NCI-H510A (cell line): ENCODE measurements at regions not wholly inside any gene's neighbourhood (a gene's known extent, or its start where the extent isn't known, plus 50 kb on each side); places are given as distances from the start of the nearest gene placed in this dataset.
"Not testable (repeated sequence)": the region's sequence is repeated elsewhere in the genome, so short reads cannot be mapped to it uniquely, and the experiment has no call there.

ENCODE experiments used
- DNase-seq: peaks from one replicate; lab custom pipeline; 2025; lab: John Stamatoyannopoulos, UW

- DNase-seq = no peak
These were observed 567.3 kb upstream of the ZNF385D start for GRCh38 chr3:22318325-22318724.

GRCh38 chr3:22319446-22319845, 568.4 kb upstream of the ZNF385D start:
- DNase-seq = no peak

DNA sequence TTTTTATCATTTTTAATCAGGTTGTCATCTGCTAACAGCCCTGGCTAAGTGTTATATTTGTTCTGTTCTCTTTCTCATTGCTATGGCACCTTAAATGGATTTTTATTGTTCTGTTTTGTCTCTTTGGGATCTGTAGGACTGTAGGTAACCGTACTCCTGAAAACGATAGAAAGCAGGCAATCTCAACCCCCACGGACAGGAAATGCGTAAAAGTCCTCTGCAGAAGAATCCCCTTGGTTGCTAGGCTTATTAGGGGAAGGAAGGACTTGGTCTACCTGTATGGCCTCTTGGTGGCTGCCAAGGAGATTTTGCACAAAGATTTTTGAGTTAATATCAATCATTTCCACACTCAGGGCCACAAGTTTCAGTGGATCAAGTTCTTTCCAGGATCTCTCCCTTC, 571.9 kb upstream of the ZNF385D start:
- no peak for DNase-seq

- no peak for DNase-seq
These were observed 575.3 kb upstream of the ZNF385D start for GRCh38 chr3:22326305-22326704.

DNA sequence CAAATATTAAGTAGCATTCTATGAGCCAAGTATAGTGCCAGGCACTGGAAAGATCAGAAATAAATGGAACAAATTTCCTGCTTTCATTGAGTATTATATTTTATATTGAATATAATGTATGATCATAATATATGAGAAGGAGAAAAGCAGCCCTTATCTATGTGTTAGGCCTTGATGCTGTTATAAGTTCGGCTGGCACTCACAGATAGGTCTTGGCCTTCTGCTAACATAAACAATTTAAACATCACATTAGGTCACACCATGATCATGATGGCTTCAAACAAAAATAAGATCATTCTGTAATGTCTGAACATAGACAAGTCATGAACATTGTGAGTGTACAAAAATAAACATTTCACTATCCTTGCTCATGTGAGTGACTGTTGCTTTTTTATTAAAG, 584.0 kb upstream of the ZNF385D start:
- DNase-seq = no peak

DNA sequence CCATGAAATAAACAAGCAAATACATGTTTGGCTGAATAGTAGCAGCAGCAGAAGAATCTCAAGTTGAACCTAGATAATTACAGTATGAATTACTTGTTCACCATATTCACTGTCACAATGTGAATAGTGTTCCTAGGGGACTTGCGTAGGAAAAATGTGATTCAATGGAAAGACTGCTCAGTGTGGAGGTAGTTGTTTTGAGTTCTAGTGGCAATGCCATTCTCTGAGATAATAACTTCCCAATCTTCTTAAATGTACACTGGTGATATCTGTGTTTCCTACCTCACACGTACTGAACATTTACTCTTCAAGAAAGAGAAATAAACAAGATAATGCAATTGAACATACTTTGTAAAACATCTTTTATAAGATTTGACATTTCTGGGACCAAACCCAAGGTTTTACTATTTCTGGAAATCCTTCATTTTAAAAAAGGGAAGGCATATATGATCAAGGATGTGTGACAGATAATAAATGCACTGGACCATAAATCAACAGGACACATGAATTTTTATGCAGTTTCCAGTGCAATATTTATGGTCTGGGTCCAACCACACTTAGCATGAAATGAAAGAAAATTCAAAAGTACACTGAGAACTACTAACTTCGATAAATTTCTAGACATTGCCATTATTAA, 598.3 kb upstream of the ZNF385D start:
- DNase-seq = no peak

DNA sequence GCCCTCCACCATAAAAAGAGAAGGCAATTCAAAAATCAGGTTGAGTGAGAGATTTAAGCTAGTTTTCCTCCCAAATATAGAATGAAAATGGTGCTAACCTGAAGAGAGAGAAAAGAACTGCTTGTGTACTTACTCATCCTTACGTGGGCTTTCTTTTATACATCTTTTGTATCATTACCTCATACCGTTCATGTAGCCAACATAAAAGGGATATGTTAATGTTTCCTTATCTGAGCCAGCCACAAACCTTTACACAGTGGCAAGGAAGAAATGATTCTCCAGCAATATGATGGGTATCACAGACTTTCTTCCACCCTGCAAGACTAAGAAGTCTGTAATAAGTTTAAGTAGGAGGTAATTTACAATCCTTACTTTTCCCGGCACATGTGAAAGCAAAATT, 600.8 kb upstream of the ZNF385D start:
- no peak for DNase-seq

- no peak for DNase-seq
These were observed 602.1 kb upstream of the ZNF385D start for GRCh38 chr3:22353126-22353525.

DNA sequence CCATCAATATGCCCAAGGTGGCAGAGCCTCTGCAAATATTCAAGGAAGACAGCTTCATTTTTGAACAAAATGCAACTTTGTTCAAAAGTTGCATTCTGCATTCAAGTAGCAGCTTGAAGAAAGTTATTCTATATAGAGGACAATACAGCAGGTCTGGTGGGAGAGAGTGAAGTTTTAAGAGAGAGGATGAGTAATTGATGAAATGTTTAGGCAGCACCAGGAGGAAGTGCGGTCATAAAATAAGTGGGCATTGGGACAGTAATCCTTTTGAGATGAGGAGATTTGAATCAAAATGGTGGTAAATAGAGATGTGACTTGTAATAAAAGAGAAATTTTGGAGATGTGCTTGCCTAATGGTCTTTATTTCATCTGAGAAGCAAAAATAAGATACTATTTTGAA, 607.3 kb upstream of the ZNF385D start:
- DNase-seq = no peak

- DNase-seq = no peak
These were observed 609.2 kb upstream of the ZNF385D start for GRCh38 chr3:22360164-22360563.

- DNase-seq = no peak
These were observed 610.0 kb upstream of the ZNF385D start for GRCh38 chr3:22360970-22361369.

- no peak for DNase-seq
These were observed 610.5 kb upstream of the ZNF385D start for GRCh38 chr3:22361521-22361920.

GRCh38 chr3:22364851-22365250, 613.8 kb upstream of the ZNF385D start:
- no peak for DNase-seq

DNA sequence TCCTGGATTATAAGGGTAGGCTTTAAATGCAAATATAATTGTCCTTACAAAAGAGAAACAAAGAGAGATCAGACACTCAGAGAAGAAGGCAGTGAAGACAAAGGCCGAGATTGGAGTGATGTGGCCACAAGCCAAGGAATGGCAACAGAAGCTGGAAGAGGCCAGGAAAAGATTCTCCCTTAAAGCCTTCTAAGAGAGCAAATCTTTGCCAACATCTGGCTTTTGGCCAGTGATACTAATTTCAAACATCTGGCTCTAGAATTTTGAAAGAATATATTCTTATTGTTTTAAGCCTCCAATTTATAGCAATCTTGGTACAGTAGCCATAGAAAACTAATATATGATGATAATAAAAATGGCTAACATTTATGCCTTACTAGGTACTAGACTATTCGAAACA, 615.8 kb upstream of the ZNF385D start:
- DNase-seq = no peak

DNA sequence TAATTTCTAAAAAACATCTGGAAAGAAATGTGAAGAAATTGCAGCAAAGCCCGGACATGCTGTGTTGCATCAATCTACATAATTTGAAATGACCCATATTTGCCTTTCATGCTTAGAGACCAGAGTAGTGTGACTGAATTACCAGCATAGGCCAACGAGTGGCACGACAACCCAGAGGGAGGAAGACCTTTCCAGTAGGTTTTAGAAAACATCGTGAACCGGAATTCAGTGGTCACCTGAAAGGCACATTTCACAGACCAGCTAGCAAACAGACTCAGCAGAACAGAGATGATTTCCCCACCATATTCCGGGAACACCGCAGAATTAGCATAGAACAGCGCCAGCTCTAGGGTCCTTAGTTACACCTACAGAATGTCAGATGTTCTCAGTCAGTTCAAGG, 620.0 kb upstream of the ZNF385D start:
- DNase-seq = no peak

- DNase-seq = no peak
These were observed 620.7 kb upstream of the ZNF385D start for GRCh38 chr3:22371607-22372291.

- DNase-seq = no peak
These were observed 621.5 kb upstream of the ZNF385D start for GRCh38 chr3:22372292-22373062.

- no peak for DNase-seq
These were observed 622.2 kb upstream of the ZNF385D start for GRCh38 chr3:22373182-22373581.

DNA sequence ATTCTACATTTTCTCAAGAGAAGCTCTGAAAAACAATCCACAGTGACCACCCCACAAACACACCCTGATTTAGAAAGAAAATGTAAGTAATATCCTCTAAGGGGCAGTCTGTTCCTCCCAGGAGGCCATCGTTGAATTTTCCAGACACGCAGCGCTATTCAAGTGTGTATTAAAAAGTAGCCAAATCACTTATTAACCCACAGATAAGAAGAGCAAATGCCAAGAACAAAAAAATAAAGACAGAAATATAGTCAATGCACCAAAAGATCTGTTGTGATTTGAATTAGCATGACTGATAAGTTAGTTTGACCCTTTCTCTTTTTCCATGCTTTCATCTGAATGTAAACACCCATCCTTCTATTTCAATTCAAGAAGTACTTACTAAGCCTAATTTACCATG, 622.8 kb upstream of the ZNF385D start:
- no peak for DNase-seq

DNA sequence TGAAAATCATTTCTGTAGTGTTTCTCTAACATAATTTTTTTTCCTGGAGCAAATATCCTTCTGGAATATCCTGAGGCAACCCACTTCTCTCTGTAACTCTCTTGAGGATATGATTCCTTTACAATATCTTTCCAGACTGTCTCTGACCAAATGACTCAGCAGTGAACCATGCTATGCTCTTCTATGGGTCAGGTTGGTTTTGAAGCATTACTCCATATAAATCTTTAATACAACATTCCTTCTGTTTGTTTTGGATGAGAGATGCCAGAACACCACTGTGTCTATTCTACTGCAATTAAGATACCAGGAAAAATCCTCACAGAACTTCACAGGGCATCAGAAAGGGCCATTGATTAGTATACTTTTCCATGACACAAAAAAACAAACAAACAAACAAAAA, 626.4 kb upstream of the ZNF385D start:
- DNase-seq = no peak

DNA sequence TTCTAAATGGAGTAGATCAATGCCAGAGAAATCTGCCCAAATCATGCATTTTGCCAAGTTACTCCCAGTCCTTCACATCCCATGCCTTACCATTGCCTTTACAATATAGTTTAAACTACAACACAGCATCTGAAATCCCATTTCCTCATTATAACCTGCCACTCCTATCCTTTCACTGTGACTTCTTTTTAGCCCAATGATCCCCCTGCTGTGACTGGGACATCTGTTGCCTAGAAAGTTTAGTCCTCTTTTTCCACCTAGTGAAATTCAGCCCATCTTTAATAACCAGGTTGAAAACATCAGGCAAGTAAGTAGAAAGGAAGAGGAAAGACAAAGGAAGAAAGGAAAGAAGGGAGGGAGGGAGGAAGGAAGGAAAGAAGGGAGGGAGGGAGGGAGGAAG, 627.9 kb upstream of the ZNF385D start:
- no peak for DNase-seq

DNA sequence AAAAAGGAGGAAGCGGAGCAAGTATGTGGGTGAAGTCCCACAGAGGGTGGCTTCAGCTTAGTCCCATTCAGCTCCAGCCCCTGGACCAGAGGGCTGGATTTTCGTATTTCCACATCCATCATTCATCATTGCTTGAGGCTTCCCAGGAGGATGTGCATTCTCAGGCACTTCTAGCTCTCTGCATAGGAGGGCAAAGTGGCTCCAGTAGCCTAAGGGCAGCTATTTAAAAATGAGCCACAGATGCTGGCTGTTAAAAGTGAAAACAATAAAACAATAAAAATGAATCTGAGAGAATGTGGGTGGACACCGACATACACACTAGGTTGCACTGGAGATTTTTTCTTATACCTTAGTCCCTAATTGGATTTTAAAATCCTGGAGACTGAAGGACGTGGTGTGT, 629.2 kb upstream of the ZNF385D start:
- no peak for DNase-seq

- DNase-seq = not testable (repeated sequence)
These were observed 630.6 kb upstream of the ZNF385D start for GRCh38 chr3:22381564-22381963.
